GF-D8 (cell line): ENCODE measurements at regions not wholly inside any gene's neighbourhood (a gene's known extent, or its start where the extent isn't known, plus 50 kb on each side); places are given as distances from the start of the nearest gene placed in this dataset.

Source experiments
- DNase-seq: peaks from one replicate; lab custom pipeline; 2025; lab: John Stamatoyannopoulos, UW

DNA sequence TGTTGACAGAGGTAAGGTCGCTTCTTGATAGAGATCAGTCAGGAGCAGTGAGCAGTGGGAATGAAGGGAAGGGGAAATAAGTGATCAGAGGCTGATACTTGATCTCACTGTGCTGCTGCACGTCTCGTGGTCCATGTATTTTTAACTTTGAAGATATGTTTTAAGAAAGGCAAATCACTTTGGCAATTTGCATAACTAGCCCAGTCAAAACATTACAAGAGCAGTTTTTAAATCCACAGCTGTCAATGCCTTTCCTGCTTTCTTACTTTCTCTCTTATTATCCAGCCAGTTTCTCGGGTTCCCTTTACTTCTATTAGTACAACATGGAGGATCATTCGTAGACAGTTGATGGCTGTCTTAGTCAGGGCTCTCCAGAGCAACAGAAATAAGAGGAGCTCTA lies 472.8 kb downstream of the TMA16 start:
- no peak for DNase-seq

DNA sequence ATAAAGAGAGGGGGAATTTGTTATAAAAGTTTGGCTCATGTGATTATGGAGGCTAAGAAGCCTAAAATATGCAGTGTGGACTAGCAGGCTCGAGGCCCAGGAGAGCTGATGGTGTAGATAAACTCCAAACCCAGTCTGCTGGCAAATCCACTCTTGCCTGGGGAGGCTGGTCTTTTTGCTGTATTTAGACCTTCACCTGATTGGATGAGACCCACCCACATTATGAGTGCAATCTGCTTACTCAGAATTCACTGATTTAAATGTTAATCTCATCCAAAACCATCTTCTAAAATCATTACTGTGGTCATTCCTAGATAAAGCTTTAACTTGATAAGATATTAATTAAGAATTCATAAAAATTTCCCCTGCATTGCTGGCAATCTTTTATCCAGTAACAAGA lies 473.2 kb downstream of the TMA16 start:
- DNase-seq, result no peak

DNA sequence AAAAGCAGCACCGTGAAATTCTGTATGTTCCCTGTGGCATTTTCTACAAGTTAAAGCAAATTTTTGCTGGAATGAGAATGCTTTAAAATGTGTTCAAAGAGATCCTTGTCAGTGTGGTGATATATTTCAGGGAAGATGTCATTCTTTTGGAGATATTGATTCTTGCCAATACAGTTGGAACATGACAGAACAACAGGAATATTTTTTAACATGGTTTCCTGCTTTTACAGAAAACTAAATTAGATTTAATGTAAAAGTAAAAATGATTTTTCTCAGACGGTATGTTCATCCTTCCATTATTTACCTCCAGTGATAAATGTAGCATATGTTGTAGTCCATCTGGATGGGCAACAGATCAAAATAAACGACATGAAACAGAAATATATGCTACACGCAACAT lies 474.8 kb downstream of the TMA16 start:
- no peak for DNase-seq

GRCh38 chr4:163976588-163976987 lies 482.1 kb downstream of the TMA16 start:
- no peak for DNase-seq

DNA sequence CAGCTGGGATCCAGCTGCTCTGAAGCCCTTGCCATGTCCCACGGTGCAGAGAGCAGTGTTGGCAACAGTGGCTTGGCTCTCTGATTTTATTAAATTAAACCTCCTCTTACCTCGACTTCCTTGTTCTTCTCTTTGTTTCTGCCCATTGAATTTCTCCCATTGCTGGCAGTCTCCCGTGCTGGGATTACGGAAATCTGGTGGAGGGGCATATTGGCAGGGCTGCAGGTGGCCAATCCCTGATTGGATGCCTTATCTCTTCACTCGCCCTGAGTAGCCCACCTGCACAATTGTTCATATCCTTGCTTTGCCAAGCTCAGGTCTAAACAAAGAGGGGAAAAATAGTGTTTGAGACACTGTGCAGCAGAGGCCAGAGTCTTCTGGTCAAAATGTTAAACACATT lies 493.9 kb downstream of the TMA16 start:
- DNase-seq, result no peak

- DNase-seq, result no peak
Measured at GRCh38 chr4:163988865-163989264, 494.4 kb downstream of the TMA16 start.

- no peak for DNase-seq
Measured at GRCh38 chr4:163991298-163991865, 496.9 kb downstream of the TMA16 start.

GRCh38 chr4:164009435-164009834 lies 514.9 kb downstream of the TMA16 start:
- no peak for DNase-seq

DNA sequence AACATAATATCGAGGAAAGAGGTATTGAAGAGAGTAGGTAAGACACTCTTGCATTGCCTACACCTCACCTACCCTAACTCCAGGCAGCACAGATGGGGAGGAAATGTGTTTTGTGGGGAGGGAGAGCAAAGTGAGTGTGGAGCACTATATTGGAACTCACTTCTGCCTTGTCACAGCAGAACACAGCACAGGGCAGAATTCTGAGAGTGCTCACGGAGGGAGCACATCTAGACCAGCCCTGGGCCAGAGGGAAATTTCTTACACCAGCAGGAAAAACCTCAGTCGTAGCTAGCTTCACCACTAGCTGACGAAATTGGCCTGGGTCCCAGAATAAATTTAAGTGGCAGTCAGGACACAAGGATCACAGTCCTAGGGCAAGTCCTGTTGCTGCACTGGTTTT lies 517.3 kb downstream of the TMA16 start:
- DNase-seq, result no peak

- no peak for DNase-seq
Measured at GRCh38 chr4:164012396-164013027, 518.0 kb downstream of the TMA16 start.

- DNase-seq, result no peak
Measured at GRCh38 chr4:164021947-164022346, 527.5 kb downstream of the TMA16 start.

DNA sequence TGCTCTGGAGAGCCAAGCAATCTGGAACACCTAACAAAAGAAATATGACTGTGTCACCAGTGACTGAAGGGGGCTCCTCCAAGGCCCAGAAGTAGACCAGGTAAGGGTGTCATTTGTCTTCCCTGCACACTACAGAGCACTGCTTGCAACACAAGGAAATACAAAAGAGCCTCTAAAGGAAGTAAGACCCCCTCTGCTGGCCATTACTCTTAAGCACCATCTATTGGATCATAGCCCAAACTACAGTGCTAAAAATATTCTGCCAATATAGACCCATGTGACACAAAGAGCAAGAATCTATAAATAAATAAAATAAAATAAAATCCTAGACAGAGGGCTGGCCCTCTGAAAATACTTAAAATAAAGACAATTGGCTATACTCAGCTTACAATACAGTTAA lies 528.7 kb downstream of the TMA16 start:
- no peak for DNase-seq

- no peak for DNase-seq
Measured at GRCh38 chr4:164027805-164028204, 533.3 kb downstream of the TMA16 start.

DNA sequence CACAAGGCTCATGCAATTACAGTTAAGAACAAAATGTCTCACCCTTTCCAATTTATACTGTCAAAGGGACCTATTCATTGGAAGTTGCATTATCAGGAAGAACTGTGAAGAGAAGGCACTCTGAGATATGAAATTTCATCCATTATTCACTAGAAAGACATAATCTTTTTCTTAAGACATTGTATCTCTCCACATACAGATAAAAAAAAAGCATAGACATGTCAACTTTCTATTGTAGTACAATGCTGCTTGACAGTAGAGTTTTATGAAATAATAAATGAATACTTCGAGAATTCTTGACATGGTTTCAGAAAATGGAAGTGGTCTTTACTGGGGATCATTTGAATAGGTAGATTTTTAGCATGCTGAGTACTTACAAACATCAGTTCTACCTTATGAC lies 545.0 kb downstream of the TMA16 start:
- DNase-seq, result no peak

DNA sequence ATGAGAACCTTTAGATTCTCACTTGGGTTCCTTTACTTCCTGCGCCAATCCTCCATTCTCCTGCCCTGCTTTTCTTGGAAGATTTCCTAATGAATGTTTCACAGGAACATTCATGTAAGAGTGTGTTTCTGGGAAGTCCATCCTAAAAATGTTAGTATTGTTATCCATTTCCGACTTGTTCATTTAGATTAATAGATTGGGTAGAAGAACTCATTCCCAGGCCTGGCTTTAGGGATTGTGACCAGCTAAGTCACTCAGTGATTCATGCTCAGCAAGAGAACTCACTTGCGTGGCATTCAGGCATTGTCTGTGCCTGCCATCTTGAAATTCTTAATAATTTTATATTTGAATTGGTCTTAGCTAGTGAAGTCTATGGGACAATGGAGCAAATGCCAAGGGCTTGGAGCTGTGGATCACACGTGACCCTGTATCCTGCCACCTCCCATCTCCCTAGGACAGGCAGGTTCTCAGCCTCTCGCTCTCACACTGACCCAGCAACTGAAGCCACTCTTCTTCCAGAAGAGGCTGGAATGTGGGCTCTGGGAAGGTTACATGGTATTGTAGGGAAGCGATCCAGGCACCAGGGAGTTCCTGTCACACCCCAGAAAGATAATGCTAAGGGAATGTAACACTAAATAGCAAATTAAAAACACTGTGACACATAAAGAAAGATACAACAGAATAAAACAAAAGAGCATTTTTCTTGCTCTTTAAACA lies 562.1 kb downstream of the TMA16 start:
- no peak for DNase-seq

DNA sequence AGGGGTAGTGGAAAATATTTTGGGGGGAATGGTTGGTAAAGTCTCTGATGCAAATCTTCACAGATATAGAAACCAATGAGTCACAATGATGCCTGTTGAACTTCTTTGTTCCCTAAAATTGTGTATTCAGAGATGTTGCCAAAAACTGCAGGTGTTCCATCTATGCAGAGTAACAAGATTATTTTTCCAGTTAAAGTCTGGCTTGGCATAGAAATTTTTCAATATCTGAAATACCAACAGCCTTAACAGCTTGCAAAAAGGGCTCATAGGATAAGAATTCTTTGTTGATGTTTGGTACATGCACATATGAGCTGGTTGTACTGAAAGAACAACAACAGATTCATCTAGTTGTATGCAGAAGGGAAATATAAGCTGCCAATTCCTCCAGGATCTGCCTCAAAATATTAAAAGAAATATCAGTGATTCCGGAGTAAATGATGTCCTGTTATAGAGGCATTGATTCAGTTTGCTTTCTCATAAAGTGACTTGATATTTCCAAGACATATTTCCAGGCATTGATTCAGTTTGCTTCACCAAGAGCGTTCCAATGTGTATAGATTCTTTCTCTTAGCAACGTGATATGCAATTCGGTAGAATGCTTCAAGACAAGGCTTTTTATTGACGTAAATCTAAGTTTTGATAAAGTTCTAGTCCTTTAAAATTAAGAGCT lies 564.4 kb downstream of the TMA16 start:
- no peak for DNase-seq

DNA sequence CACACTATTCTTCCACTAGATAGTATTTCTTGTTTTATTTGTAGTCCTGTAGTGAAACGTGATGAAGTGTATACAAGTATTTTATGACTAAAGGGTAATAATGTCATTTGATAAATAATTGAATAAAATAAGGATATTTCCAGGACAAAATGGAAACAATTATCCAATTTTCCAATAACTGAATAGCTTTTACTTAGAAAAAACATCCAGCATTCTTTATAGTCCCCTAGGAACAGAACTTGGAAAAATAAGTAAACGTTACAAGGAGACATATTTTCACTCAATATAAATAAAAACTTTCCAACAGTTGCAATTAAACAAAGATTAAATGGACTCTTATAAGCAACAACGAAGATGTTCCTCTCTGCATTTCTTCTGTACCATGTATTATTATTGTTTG lies 566.0 kb downstream of the TMA16 start:
- DNase-seq, result no peak

- DNase-seq, result no peak
Measured at GRCh38 chr4:164068392-164068791, 573.9 kb downstream of the TMA16 start.

DNA sequence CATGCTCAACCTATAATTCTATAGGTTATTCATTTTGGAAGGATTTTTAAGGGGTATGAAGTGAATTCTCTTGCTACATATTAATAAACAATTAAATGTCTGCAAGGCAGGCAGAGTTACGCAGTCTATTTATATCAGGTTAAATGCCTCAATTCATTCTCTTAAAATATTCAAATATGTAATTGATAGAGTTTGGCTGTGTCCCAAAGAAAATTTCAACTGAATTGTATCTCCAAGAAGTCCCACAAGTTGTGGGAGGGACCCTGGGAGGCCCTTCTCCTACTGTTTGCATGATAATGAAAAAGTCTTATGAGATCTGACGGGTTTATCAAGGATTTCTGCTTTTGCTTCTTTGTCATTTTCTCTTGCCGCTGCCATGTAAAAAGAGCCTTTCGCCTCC lies 576.1 kb downstream of the TMA16 start:
- DNase-seq, result no peak

DNA sequence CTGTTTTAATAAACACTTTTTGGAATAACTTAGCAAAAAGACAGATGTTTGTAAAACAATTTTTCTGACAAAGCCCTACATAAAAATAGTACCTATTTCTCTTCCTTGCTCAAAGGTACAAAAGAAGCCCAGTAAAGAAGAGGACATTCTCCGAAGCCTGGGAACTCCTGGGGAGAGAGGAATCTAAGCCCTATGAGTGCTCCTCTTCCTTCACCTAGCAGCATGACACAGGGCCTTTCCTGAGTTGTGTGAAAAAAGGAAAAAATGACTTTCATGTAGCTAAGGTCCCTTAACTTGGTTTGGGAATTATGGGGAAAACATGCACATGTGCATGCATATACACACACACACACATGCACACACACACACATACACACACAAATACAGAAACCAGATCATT lies 586.9 kb downstream of the TMA16 start:
- no peak for DNase-seq

GRCh38 chr4:164081801-164082200 lies 587.3 kb downstream of the TMA16 start:
- no peak for DNase-seq

DNA sequence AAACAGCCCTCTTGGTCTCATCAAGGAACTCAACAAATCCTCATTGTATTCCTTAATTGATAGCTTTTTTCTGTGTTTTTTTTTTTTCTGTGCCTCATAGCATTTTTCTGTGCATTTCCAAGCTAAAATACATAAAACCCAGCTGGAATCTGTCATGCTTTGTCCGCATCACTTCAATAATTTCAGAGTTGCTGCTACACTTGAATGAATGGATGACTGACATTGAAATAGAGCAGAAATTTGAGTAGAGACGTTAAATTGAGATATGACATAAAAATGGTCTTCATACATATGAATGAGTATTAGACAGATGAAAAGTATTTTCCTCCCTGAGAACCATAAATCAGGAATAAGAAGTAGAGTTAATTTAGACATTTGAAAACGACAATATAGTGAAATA lies 593.2 kb downstream of the TMA16 start:
- DNase-seq, result no peak
